ENCODE measurements at regions not wholly inside any gene's neighbourhood (a gene's known extent, or its start where the extent isn't known, plus 50 kb on each side); places are given as distances from the start of the nearest gene placed in this dataset.

DNA sequence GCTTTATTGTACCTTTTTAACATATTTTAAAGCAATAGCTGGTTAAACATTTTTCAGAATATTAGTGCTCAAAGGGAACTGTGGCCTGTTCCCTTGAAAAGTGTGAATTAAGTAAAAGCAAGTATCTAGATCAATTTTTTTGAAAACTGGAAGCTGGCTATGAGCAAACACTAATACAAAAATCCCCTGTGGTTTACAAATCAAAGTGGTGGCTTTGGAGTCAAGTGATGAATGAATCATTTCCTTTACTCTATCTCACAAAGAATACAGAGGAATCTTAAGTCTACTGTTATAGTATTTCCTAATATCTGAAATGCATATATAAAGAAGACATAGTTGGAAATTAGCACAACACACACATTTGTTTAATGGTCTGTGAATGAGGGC lies 212.4 kb upstream of the C9orf72 start:
- TF ChIP-seq, protein P1, sequence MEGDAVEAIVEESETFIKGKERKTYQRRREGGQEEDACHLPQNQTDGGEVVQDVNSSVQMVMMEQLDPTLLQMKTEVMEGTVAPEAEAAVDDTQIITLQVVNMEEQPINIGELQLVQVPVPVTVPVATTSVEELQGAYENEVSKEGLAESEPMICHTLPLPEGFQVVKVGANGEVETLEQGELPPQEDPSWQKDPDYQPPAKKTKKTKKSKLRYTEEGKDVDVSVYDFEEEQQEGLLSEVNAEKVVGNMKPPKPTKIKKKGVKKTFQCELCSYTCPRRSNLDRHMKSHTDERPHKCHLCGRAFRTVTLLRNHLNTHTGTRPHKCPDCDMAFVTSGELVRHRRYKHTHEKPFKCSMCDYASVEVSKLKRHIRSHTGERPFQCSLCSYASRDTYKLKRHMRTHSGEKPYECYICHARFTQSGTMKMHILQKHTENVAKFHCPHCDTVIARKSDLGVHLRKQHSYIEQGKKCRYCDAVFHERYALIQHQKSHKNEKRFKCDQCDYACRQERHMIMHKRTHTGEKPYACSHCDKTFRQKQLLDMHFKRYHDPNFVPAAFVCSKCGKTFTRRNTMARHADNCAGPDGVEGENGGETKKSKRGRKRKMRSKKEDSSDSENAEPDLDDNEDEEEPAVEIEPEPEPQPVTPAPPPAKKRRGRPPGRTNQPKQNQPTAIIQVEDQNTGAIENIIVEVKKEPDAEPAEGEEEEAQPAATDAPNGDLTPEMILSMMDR (IDR thresholded peaks at IDR 0.05; ENCODE audit: insufficient read depth, low read length) = no peak
- no peak overlapping the region for H3K4me3 ChIP-seq (ENCODE audit: low read depth, low read length)
- no peak for DNase-seq (ENCODE audit: low read depth)

GRCh38 chr9:27787891-27788290 lies 214.6 kb upstream of the C9orf72 start:
- TF ChIP-seq, protein P1 (IDR thresholded peaks at IDR 0.05; ENCODE audit: insufficient read depth, low read length) = no peak
- no peak overlapping the region for H3K4me3 ChIP-seq (ENCODE audit: low read depth, low read length)
- no peak for DNase-seq (ENCODE audit: low read depth)

DNA sequence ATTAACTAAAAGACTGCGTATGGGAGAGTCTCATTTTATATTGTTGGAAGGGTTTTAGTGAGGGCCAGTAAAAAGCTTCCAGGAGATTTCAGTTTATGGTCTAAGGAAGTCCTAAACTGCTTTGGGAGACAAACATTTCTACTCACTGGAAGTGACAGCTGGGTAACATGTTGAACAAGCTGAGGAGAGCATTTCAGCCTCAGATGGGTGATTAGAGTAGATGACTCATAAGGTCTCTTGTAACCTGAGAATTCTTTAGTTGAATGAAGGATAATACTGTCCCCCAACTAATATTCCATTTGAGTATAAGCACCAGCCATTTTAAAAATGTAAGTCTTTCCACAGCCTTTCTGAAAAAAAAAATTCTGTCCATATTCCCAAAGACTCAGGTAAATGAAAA lies 218.0 kb upstream of the C9orf72 start:
- no peak for DNase-seq (ENCODE audit: low read depth)
- TF ChIP-seq, protein P1 (IDR thresholded peaks at IDR 0.05; ENCODE audit: insufficient read depth, low read length) = no peak

DNA sequence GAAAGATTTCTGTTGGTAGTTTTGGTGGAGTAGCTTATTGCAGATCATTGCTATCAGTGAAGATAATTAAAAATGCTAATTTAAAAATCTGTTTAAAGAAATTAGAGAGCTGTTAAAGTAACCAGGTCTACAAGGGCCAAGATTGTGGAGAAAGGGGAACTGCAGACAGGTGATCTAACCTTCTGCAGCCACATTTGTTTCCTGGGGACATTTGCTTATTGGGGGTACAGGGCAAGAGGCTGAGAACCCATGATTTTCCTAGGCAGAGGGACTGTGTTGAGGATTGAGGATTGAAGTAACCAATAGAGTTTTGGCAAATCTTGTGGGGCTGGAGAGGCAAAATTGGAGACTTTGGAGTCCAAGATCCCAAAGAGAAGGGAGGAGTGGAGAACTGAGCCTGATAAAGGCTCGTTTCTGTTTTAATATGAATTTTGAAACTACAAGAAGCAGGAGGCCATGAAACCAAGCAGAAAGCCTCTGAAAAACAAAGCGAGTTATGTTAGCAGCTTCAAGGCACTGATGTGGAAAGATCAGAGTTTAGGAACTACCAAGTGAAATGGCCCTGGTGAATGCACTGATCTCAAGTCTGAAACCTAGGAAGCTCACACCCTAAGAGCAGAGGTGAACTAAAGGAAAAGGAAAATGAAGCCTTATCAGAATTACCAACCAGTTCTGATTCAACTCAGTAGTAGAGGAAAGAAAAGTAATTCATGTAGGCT lies 219.8 kb upstream of the C9orf72 start:
- no peak for DNase-seq (ENCODE audit: low read depth)
- H3K4me3 ChIP-seq (ENCODE audit: low read depth, low read length) = no peak overlapping the region
- TF ChIP-seq, protein P1 (IDR thresholded peaks at IDR 0.05; ENCODE audit: insufficient read depth, low read length) = no peak

More for the DNA sequence above, 218.0 kb upstream of the C9orf72 start:
- H3K4me3 ChIP-seq (ENCODE audit: low read depth, low read length) = no peak overlapping the region

- no peak overlapping the region for H3K4me3 ChIP-seq (ENCODE audit: low read depth, low read length)
- TF ChIP-seq, protein P1 (IDR thresholded peaks at IDR 0.05; ENCODE audit: insufficient read depth, low read length) = no peak
These were observed 226.0 kb upstream of the C9orf72 start for GRCh38 chr9:27799326-27799725.

DNA sequence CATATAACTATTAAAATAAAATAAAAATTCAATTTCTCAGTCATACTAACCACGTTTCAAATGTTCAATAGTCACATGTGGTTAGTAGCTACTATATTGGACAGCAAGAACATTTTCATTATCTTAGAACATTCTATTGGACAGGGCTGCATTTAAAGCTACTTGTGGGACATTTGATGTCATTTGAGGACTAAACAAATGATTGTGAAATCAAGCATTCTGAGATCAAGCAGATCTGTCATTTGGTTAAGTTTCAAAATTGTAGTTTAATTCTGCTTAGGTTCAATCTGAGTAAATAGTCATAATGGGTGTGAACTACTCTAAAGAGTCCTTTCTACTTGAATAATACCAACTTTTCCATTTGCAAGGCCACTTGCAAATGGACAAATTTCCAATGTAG lies 226.9 kb upstream of the C9orf72 start:
- DNase-seq (ENCODE audit: low read depth) = no peak
- no peak overlapping the region for H3K4me3 ChIP-seq (ENCODE audit: low read depth, low read length)
- TF ChIP-seq, protein P1 (IDR thresholded peaks at IDR 0.05; ENCODE audit: insufficient read depth, low read length) = no peak

More at GRCh38 chr9:27799326-27799725, 226.0 kb upstream of the C9orf72 start:
- DNase-seq (ENCODE audit: low read depth) = no peak
